Muscle layer of duodenum (tissue), 2 donors: ENCODE measurements at regions not wholly inside any gene's neighbourhood (a gene's known extent, or its start where the extent isn't known, plus 50 kb on each side); places are given as distances from the start of the nearest gene placed in this dataset.

ENCODE experiments used
- H3K27ac ChIP-seq: one replicate; pipeline ENCODE4 v1.7.0; 2013; ENCODE audit warnings: mild to moderate bottlenecking, low read length
- H3K27me3 ChIP-seq: one replicate; pipeline ENCODE4 v1.7.0; 2013; ENCODE audit warnings: low read depth, mild to moderate bottlenecking, control low read depth, low read length
- H3K36me3 ChIP-seq, 2 donors: one replicate each; pipeline ENCODE4 v1.7.0; 2013; ENCODE audit warnings: low read length in 2 of 2, control low read depth in 1 of 2, mild to moderate bottlenecking in 1 of 2; ENCODE audit not compliant: insufficient read depth in 2 of 2, control insufficient read depth in 1 of 2
- H3K4me1 ChIP-seq, 2 donors: one replicate each; pipeline ENCODE4 v1.7.0; 2013; ENCODE audit warnings: low read length in 2 of 2, mild to moderate bottlenecking in 2 of 2, control low read depth in 1 of 2, moderate library complexity in 1 of 2; ENCODE audit not compliant: insufficient read depth in 2 of 2, control insufficient read depth in 1 of 2
- H3K4me3 ChIP-seq, 2 donors: one replicate each; pipeline ENCODE4 v1.7.0; 2013; ENCODE audit warnings: low read length in 2 of 2, low read depth in 1 of 2, mild to moderate bottlenecking in 1 of 2
- H3K9me3 ChIP-seq, 2 donors: one replicate each; pipeline ENCODE4 v1.7.0; 2013; ENCODE audit warnings: low read length in 2 of 2, control low read depth in 1 of 2, mild to moderate bottlenecking in 1 of 2; ENCODE audit not compliant: control insufficient read depth in 1 of 2
- donor health status: healthy.

- no peaks in the 10 kb centered on the region for H3K36me3 ChIP-seq
- H3K9me3 ChIP-seq: no peaks in the 10 kb centered on the region
- H3K27ac ChIP-seq: no peak overlapping the region
- H3K27me3 ChIP-seq: no peaks in the 10 kb centered on the region
- no peaks in the 10 kb centered on the region for H3K4me1 ChIP-seq
- H3K4me3 ChIP-seq: no peak overlapping the region
Observed at GRCh38 chr6:14674867-14675648, 557.5 kb downstream of the CD83 start.

GRCh38 chr6:14676064-14676463 lies 558.5 kb downstream of the CD83 start:
- Histone ChIP-seq H3K27ac (no peak overlapping the region), H3K4me3 (no peak overlapping the region), H3K27me3 (no peaks in the 10 kb centered on the region), H3K9me3 (no peaks in the 10 kb centered on the region), H3K36me3 (no peaks in the 10 kb centered on the region), H3K4me1 (no peaks in the 10 kb centered on the region)

DNA sequence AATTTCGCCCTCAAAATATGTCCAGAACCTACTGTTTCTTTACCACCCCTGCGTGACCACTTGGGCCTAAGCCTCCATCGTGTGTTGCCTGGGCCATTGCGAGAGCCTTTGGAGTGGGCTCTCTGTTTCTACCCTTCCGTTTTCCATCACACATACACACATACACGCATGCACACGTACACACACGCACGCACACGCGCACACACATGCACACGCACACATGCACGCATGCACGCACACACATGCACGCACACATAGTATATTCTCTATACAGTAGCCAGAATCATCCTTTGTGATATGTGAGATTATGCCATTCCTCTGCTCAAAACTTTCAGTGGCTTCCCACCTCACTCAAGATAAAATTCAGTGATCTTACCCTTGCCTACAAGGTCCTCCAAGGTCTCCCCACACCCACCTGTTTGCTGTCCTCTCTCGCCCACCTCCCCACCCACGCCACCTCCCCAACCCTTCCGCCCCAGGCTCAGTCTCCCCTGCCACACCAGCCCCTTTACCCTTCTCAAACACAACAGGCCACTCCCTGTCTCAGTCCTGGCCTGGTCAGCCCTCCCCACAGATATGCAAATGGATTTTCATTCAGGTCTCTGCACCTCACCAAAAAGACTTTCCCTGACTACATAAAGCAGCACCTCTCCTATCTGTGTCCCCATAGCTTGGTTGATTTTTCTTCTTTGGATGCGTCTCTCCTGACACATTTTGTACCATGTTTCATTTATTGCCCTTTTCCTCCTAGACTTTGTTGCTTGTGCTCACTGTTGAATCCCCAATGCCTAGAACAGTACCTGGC lies 559.6 kb downstream of the CD83 start:
- no peaks in the 10 kb centered on the region for H3K36me3 ChIP-seq
- no peaks in the 10 kb centered on the region for H3K4me1 ChIP-seq
- no peaks in the 10 kb centered on the region for H3K27me3 ChIP-seq
- no peaks in the 10 kb centered on the region for H3K9me3 ChIP-seq
- H3K27ac ChIP-seq: no peak overlapping the region
- H3K4me3 ChIP-seq: no peak overlapping the region

- H3K9me3 ChIP-seq: no peaks in the 10 kb centered on the region
- no peaks in the 10 kb centered on the region for H3K4me1 ChIP-seq
- H3K27me3 ChIP-seq: no peaks in the 10 kb centered on the region
- no peak overlapping the region for H3K4me3 ChIP-seq
- no peak overlapping the region for H3K27ac ChIP-seq
- no peaks in the 10 kb centered on the region for H3K36me3 ChIP-seq
Observed at GRCh38 chr6:14681699-14682487, 564.0 kb upstream of the JARID2 start.

DNA sequence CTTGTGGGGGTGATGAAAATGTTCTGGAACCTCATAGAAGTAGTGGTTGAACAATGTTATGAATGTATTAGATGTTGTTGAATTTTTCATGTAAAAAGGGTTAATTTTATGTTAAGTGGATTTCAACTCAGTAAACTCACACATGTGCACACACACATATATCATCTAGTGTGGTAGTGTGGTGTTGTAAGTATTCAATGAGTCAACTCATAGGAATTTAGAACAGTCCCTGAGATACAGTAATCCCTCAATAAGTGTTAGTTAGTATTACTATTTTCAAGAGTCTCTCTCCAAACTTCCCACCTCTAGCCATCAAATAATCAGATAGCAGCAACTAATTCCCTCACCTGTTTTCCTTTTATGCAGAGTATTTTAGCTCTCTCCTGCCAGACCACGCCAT lies 563.1 kb upstream of the JARID2 start:
- H3K9me3 ChIP-seq: no peaks in the 10 kb centered on the region
- no peaks in the 10 kb centered on the region for H3K36me3 ChIP-seq
- H3K4me1 ChIP-seq: no peaks in the 10 kb centered on the region
- no peak overlapping the region for H3K27ac ChIP-seq
- no peaks in the 10 kb centered on the region for H3K27me3 ChIP-seq
- H3K4me3 ChIP-seq: no peak overlapping the region

DNA sequence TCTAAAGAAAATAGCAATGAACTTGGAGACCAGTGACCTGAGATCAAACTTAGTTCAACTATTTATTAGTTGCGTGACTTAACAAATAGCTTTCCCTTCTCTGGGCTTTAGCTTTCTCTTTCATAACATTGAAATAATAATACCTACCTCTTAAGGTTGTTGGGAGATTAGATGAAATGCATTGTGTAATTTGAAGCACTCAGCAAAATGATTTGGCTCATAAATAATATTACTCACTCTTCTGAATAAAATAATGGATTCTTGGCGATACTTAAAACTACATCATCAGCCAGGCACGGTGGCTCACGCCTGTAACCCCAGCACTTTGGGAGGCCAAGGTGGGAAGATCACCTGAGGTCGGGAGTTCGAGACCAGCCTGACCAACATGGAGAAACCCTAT lies 556.2 kb upstream of the JARID2 start:
- H3K27me3 ChIP-seq: no peaks in the 10 kb centered on the region
- H3K36me3 ChIP-seq: no peaks in the 10 kb centered on the region
- H3K4me1 ChIP-seq: no peaks in the 10 kb centered on the region
- no peak overlapping the region for H3K27ac ChIP-seq
- H3K4me3 ChIP-seq: no peak overlapping the region
- H3K9me3 ChIP-seq: no peaks in the 10 kb centered on the region

DNA sequence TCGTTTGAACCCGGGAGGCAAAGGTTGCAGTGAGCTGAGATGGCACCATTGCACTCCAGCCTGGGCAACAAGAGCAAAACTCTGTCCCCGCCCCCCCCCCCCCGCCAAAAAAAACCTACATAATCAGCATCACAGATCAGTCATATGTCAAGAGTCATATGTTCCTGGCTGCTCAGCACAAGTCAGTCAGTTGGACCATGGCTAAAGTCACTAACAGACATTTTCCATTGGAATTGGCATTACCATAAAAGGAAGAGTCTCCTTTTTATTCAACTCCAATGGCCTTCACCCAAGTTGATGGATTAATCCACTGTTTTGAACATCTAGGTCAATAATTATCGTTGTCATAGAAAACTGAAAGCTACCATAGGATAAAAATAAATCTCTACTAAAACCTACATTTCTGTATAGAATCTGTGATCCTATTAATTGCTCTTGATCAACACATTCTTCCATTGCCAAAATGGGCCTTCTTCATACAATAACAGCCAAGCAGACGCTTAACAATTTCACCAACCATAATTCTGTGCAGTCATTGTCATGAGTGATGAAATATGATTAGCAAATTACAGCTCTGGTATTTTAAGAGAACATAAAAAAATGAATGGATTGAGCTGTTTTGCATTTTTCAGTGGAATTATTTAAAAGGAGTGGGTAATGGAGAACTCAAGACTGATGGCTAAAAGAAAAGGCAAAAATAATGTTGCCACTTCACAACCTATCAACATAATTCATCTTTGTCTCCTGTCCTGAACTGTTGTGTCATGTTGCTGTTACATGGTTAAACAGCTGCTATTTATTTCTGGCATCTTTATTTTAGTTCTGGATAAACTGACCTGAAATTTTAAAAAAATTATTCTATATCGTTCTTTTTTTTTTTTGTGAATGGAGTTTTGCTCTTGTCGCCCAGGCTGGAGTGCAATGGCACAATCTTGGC lies 555.5 kb upstream of the JARID2 start:
- H3K27me3 ChIP-seq: no peaks in the 10 kb centered on the region
- no peaks in the 10 kb centered on the region for H3K9me3 ChIP-seq
- no peaks in the 10 kb centered on the region for H3K4me1 ChIP-seq
- no peak overlapping the region for H3K27ac ChIP-seq
- no peak overlapping the region for H3K4me3 ChIP-seq
- H3K36me3 ChIP-seq: no peaks in the 10 kb centered on the region

DNA sequence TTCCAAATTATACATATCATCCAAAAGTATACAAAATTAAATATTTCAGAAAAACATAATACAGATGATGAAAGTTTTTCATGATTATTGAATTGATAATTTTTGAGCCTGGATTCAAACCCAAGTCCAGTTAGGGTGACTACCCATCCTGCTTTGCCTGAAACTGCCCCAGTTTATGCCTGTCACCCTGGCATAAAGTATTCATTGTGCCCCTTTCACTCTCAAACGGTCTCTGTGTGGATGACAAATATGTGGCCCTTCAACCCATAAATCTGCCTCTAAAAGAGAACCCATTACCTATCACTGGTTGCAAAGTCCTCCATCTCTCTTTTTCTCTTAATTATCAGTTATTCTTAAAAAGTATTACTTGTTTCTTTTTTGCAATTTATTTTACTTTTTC lies 553.7 kb upstream of the JARID2 start:
- Histone ChIP-seq H3K36me3 (no peaks in the 10 kb centered on the region), H3K4me1 (no peaks in the 10 kb centered on the region), H3K27ac (no peak overlapping the region), H3K9me3 (no peaks in the 10 kb centered on the region), H3K4me3 (no peak overlapping the region), H3K27me3 (no peaks in the 10 kb centered on the region)

GRCh38 chr6:14693301-14694192 lies 552.3 kb upstream of the JARID2 start:
- Histone ChIP-seq H3K27me3 (no peaks in the 10 kb centered on the region), H3K4me1 (no peaks in the 10 kb centered on the region), H3K27ac (no peak overlapping the region), H3K4me3 (no peak overlapping the region), H3K9me3 (no peaks in the 10 kb centered on the region), H3K36me3 (no peaks in the 10 kb centered on the region)

DNA sequence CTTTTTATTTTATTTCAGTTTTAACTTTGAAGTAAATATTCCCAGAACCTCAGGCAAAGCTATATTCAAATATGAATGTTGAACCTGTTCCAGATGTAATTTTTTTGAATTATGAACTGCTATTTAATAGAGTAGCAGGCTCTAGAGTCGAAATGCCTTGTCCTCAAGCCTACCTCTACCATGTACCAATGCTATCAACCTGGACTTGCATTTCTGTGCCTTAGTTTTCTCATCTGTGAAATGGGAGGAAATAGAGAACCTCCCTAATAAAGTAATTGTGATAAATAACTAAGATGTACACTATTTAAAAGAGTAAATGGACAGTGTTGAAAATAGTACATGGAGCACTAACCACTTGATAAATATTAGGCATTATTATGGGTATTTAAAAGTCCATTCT lies 551.6 kb upstream of the JARID2 start:
- Histone ChIP-seq H3K27ac (no peak overlapping the region), H3K36me3 (no peaks in the 10 kb centered on the region), H3K4me3 (no peak overlapping the region), H3K27me3 (no peaks in the 10 kb centered on the region), H3K4me1 (no peaks in the 10 kb centered on the region), H3K9me3 (no peaks in the 10 kb centered on the region)
